Loucy (cell line): ENCODE measurements at regions not wholly inside any gene's neighbourhood (a gene's known extent, or its start where the extent isn't known, plus 50 kb on each side); places are given as distances from the start of the nearest gene placed in this dataset.

ENCODE experiments used
- CTCF ChIP-seq: fragments of 200-600 bp; sonication (generic); conservative IDR thresholded peaks from 2 replicates; pipeline ENCODE4 v1.5.1; 2014; ENCODE audit warnings: mild to moderate bottlenecking, antibody characterized with exemption, low read length
- EZH2phosphoT487 ChIP-seq: fragments of 200-600 bp; IDR thresholded peaks from 2 replicates; pipeline ENCODE4 v1.6.1; 2018; ENCODE audit warnings: antibody characterized with exemption, mild to moderate bottlenecking, moderate library complexity, borderline replicate concordance

- TF ChIP-seq CTCF = no peak
- no peak for TF ChIP-seq EZH2phosphoT487
These were observed 87.0 kb upstream of the BOC start for GRCh38 chr3:113124256-113124830.
